CD4-positive, alpha-beta T cell treated with Interleukin-17A for 1 hour (primary cell): ENCODE measurements at regions not wholly inside any gene's neighbourhood (a gene's known extent, or its start where the extent isn't known, plus 50 kb on each side); places are given as distances from the start of the nearest gene placed in this dataset.

Experiments used
- DNase-seq: peaks from one replicate; pipeline ENCODE4 v3.0.0-alpha.2; 2020

DNA sequence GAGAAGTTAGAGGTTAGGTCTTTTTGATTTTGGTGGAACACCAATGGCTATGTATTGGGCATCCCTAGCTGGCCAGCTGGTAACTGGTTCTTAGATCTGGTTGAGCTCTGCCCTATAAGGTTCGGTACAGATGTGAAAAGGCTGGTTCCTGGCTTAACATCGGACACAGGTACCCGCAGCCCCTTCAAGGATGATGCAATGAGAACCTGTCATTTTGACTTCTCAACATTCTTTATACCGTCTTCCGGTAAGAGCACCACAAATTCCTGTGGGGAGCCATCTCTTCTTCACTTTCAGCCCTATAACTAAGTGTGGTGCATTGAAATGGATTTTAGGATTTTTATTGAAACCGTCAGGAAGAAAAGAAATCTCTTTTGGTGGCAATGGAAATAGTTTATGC, 222.8 kb downstream of the ADAMTS9 start:
- DNase-seq = no peak

DNA sequence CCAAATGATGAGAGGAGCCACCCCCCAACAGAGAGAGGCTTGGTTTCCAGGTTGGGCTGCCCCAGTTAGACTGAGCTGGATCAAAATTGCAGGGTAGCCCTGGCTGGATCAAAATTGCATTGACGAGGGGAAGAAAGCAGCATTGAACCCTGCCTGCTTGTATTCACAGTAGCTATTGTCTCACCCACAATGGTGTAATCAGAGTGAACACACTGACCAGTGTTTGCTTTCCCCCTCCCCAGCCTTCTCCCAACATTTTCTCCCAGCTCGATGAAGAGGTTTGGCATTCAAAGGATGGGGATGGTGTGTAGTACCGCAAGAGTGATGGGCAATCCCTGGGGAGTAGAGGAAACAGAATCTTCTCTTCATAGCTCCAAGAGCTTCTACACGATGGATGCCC, 223.8 kb downstream of the ADAMTS9 start:
- DNase-seq = no peak

DNA sequence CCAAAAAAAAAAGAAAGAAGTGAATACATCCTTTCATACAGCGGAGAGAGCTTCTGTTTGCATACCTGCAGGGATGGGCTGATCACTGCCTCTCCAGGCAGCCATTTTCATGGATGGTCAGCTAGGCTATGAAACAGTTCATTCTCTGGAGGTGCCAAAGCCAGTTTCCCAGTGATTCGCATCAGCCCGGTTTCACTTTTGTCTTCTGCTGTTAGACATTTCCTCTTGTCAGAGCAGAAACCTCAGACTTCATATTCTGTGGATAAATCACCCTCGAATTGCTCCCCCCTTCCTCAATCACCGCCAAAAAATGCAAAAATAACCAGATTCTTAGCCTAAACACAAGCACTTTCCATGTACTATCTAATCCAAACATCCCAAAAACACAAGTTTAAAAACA, 225.6 kb downstream of the ADAMTS9 start:
- DNase-seq = no peak

DNA sequence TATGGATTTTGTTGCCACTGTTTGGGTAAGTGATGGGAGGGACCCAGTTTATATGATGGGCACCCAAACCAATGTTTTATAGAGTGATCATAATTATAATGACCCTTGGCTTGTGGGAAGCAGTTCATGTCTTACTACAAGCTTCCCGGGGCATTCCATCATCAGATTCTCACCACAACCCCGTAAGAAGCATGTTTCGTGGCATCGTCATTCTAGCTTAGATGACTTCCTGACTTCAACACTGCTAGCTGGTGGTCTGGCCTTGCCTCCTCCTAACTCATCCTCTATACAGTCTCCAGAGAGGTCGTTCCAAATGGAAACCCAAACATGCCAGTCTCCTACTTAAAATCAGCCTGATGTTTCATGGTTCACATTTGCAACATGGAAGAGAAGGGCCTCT, 226.9 kb downstream of the ADAMTS9 start:
- no peak for DNase-seq

GRCh38 chr3:64460141-64460730, 227.6 kb downstream of the ADAMTS9 start:
- no peak for DNase-seq

DNA sequence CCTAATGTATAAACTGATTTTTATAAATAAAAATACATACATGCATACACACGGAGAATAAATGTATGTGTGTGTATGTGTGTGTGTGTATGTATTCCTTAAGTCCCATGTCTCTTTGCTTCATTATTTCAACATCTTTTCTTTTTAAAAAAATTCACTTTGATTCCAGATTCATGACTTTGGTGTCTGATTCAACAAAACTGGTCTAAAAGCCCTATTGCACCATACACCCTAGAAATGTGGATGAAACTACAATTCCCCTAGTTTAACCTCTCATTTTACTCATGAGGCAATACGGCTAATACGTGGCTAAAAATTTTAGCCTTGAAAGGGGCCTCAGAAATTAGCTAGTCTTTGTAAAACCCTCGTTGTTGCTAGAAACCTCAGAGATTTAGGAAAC, 228.1 kb downstream of the ADAMTS9 start:
- no peak for DNase-seq

DNA sequence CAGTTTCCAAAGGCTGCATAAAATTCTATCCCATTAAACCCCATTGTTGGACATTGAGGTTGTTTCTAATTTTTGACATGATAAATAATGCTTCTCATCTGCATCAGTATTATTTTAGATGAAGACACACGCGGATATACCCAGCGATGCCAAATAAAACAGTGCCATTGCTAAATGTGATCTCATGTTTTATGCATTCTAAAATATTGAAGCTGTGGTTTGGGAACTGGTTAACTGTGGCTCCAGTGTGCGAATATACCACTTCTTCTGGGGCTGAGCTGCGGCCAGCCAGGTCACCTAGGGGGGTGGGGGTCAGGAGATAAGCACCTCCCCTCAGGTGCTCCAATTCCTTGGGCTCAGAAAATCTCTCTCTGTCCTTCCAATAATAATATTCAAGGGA, 230.0 kb downstream of the ADAMTS9 start:
- no peak for DNase-seq

GRCh38 chr3:64456674-64457073, 231.1 kb downstream of the ADAMTS9 start:
- no peak for DNase-seq

DNA sequence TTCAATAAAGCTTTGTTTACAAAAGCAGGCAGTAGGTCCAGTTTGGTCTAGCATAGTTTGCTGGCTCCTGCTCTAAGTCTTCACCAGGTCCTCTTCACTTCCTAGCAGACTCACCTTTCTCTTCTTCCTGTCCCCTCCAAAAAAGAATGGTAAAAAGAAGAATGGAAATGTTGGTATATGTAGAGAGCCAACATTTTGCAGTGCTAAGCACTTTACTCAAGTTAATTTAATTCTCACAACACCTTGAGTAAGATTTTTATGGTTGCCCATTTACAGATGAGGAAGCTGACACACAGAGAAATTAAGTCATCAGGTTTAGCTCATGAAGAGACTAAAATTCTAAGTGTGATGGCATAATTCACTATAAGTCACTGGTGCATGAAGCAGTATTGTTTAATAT, 230.1 kb upstream of the PRICKLE2 start:
- no peak for DNase-seq

DNA sequence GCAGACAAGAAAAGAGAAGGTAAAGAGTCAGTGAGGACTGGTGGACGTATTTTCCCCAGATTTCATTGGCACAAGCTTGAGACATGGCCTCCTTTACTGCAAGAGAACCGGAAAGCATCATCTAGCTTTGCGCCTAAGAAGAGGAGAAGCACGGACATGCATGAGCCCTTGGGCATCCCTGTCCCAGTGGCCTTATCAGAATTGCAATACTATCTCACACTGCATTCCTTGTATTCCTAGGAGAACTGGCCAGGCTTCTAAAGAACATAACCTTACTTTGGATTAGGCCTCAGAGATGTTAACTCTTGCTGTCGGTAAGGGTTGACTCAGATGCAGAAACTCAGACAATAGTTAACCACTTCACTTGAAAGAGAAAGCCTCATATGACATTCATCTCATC, 229.5 kb upstream of the PRICKLE2 start:
- DNase-seq = no peak

DNA sequence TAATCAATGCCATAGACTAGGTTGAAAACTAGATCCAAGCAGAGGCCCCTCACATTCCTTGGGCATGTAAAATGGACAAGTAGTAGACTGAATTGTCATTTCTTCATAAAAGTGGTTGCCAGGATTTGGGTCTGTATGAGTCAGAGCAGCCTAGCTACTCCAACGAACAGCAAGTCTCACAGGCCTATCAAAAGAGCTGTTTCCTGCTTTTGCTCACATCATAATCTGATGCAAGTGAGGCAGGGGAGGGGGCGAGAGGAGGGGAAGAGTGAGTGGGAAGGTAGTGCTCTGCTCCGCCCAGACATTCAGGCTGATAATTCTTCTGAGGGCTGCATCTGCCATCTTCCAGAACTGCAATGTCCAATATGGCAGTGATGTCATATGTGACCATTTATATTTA, 228.9 kb upstream of the PRICKLE2 start:
- no peak for DNase-seq

GRCh38 chr3:64451283-64452012, 226.2 kb upstream of the PRICKLE2 start:
- no peak for DNase-seq

DNA sequence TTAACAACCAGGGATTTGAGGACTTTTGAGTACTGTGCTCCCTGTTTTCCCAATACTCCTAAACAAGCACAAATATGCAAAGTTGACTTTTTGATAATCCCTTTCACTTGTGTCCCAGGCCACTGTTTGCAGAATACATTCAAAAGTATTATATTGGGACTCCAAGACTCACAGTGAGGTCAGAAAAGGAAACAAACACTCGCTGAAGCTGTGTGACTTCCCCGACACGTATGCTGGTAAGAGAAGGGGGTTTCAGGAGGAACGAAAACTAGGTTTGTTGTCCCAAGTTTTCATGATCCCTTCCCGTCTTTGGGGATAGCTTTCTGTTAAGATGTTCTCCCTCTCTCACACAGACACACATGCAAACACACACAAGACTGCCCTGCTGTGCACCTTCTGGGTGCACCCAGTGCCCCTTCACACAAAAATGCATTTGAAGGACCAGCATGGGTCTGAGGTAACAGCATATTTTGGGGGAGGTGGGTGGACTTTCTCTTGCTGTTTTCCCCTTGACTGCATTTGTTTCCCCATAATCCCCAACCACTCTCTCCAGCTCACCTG, 225.2 kb upstream of the PRICKLE2 start:
- DNase-seq = no peak

- DNase-seq = no peak
These were observed 223.8 kb upstream of the PRICKLE2 start for GRCh38 chr3:64449026-64449425.

DNA sequence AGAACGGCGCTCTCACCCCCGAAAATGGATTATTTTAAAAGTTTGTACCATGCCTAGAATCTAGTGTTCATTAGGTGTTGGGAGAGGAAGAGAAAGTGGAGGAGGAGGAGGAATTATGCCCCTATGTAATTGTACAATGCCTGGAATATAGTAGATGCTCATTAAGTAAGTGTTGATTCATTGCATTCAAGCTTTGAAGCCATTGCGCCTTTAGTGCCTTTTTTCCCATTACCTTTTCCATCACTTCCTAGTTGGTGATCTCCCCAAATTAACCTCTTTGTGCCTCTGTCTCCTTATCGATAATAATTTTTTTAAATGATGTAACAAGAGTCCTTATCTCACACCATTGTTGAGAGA, 220.7 kb upstream of the PRICKLE2 start:
- no peak for DNase-seq

GRCh38 chr3:64445109-64445943, 220.1 kb upstream of the PRICKLE2 start:
- DNase-seq = no peak

GRCh38 chr3:64444490-64445108, 219.3 kb upstream of the PRICKLE2 start:
- no peak for DNase-seq

- no peak for DNase-seq
These were observed 218.5 kb upstream of the PRICKLE2 start for GRCh38 chr3:64443546-64444381.

- DNase-seq = no peak
These were observed 216.6 kb upstream of the PRICKLE2 start for GRCh38 chr3:64441861-64442260.

GRCh38 chr3:64440498-64440897, 215.2 kb upstream of the PRICKLE2 start:
- DNase-seq = no peak

DNA sequence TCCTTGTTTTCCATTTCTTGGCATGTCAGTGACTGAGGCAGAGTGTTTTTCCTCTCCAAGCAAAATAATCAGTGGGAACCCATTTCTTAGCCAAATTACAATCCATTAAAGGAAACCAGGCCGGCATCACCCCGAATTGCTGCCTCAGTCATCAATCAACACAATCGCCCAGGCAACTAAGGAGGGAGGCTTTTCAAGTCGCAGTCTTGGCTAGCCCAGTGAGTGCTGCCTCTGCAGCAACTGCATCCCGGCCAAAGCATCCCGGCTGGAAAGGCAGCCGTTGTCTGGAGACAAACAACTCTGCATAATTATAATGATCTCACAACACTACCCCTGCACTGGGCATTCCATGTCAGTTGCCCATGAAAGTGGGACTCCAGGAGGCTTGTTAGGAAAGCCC, 213.5 kb upstream of the PRICKLE2 start:
- no peak for DNase-seq

- DNase-seq = no peak
These were observed 212.8 kb upstream of the PRICKLE2 start for GRCh38 chr3:64438066-64438465.
